ENCODE measurements at regions not wholly inside any gene's neighbourhood (a gene's known extent, or its start where the extent isn't known, plus 50 kb on each side); places are given as distances from the start of the nearest gene placed in this dataset.

GRCh38 chr20:56816349-56816748 is 187.2 kb downstream of the TFAP2C start:
- no peaks in the 10 kb centered on the region for H3K36me3 Mint-ChIP-seq (ENCODE audit: low read depth)
- no peak overlapping the region for H3K4me3 Mint-ChIP-seq
- no peak for TF ChIP-seq CTCF (IDR thresholded peaks at IDR 0.05)
- H3K9me3 Mint-ChIP-seq, result peaks cover 5% of the 10 kb centered on the region; the same call in 1 of the 2 replicates
- H3K4me1 Mint-ChIP-seq (ENCODE audit: low read depth), result no peaks in the 10 kb centered on the region
- no peak for DNase-seq
- peaks cover 21% of the 10 kb centered on the region for H3K27me3 Mint-ChIP-seq (ENCODE audit: insufficient read depth)
- H3K27ac Mint-ChIP-seq, result no peak overlapping the region

- H3K4me3 Mint-ChIP-seq, result no peak overlapping the region
Measured at GRCh38 chr20:56817780-56818675, 188.9 kb downstream of the TFAP2C start.

GRCh38 chr20:56820984-56821383 is 191.9 kb downstream of the TFAP2C start:
- H3K36me3 Mint-ChIP-seq (ENCODE audit: low read depth), result no peaks in the 10 kb centered on the region
- DNase-seq, result no peak
- TF ChIP-seq CTCF (IDR thresholded peaks at IDR 0.05), result no peak
- peaks cover 6% of the 10 kb centered on the region for H3K4me1 Mint-ChIP-seq (ENCODE audit: low read depth)
- H3K9me3 Mint-ChIP-seq, result peaks cover 5% of the 10 kb centered on the region; the same call in 1 of the 2 replicates
- no peak overlapping the region for H3K27ac Mint-ChIP-seq
- H3K4me3 Mint-ChIP-seq, result no peak overlapping the region
- peaks cover 9% of the 10 kb centered on the region for H3K27me3 Mint-ChIP-seq (ENCODE audit: insufficient read depth)

More at GRCh38 chr20:56817780-56818675, 188.9 kb downstream of the TFAP2C start:
- H3K4me1 Mint-ChIP-seq (ENCODE audit: low read depth), result no peaks in the 10 kb centered on the region
- no peak for DNase-seq
- H3K9me3 Mint-ChIP-seq, result peaks cover 5% of the 10 kb centered on the region; the same call in 1 of the 2 replicates
- H3K27me3 Mint-ChIP-seq (ENCODE audit: insufficient read depth), result peaks cover 12% of the 10 kb centered on the region
- no peak overlapping the region for H3K27ac Mint-ChIP-seq
- TF ChIP-seq CTCF (IDR thresholded peaks at IDR 0.05), result peak; percentile 50
- no peaks in the 10 kb centered on the region for H3K36me3 Mint-ChIP-seq (ENCODE audit: low read depth)

GRCh38 chr20:56826306-56826704 is 197.2 kb downstream of the TFAP2C start:
- TF ChIP-seq CTCF (IDR thresholded peaks at IDR 0.05), result no peak
- Mint-ChIP-seq H3K9me3 (no peaks in the 10 kb centered on the region), H3K4me3 (peak overlapping the region; percentile 85), H3K27me3 (ENCODE audit: insufficient read depth) (peaks cover 12% of the 10 kb centered on the region), H3K27ac (peak overlapping the region; percentile 83), H3K36me3 (ENCODE audit: low read depth) (no peaks in the 10 kb centered on the region), H3K4me1 (ENCODE audit: low read depth) (peaks cover 30% of the 10 kb centered on the region)
- peak; percentile 17 for DNase-seq

- no peaks in the 10 kb centered on the region for H3K9me3 Mint-ChIP-seq
- H3K27me3 Mint-ChIP-seq (ENCODE audit: insufficient read depth), result peaks cover 15% of the 10 kb centered on the region
- peaks cover 30% of the 10 kb centered on the region for H3K4me1 Mint-ChIP-seq (ENCODE audit: low read depth)
- peak overlapping the region; percentile 83 for H3K27ac Mint-ChIP-seq
- no peak for TF ChIP-seq CTCF (IDR thresholded peaks at IDR 0.05)
- no peaks in the 10 kb centered on the region for H3K36me3 Mint-ChIP-seq (ENCODE audit: low read depth)
- DNase-seq, result peak; percentile 85
- H3K4me3 Mint-ChIP-seq, result peak overlapping the region; percentile 85
Measured at GRCh38 chr20:56826705-56827665, 197.9 kb downstream of the TFAP2C start.

Measured in HFFc6 (cell line).